Spleen (tissue), 7 donors: ENCODE measurements at regions not wholly inside any gene's neighbourhood (a gene's known extent, or its start where the extent isn't known, plus 50 kb on each side); places are given as distances from the start of the nearest gene placed in this dataset.

Experiments used
- CTCF ChIP-seq, 11 experiments: fragments of 200-600 bp in 7 of 11; fragments of 450-650 bp in 4 of 11; sonication (generic) in 4 of 11; IDR thresholded peaks in 8 of 11; conservative IDR thresholded peaks in 3 of 11; 1 replicate in 7 of 11; 2 replicates in 4 of 11; pipeline versions ENCODE4 v1.4.0 to v1.8.0; 2016 to 2021; ENCODE audit warnings: antibody characterized with exemption in 11 of 11, inconsistent platforms in 4 of 11, mild to moderate bottlenecking in 1 of 11
- POLR2A ChIP-seq, 3 donors: fragments of 450-650 bp; IDR thresholded peaks; one replicate each; pipeline ENCODE4 v1.5.1; 2017; ENCODE audit warnings: antibody characterized with exemption in 3 of 3, mild to moderate bottlenecking in 1 of 3
- POLR2AphosphoS5 ChIP-seq, 3 donors: sonication (generic); formaldehyde crosslinking; IDR thresholded peaks; one replicate each; pipeline ENCODE4 v1.5.1; 2017; ENCODE audit warnings: antibody characterized with exemption in 3 of 3
- donor health status: DM: no; HTN: no; CAD: no; lungs with moderate emphysema.
- donor health status: DM: no; HTN: no; CAD: no.
- donor health status: DM: no; HTN: no; CAD: no.

GRCh38 chr6:91717094-91717493 is 1130.2 kb upstream of the MAP3K7 start:
- TF ChIP-seq CTCF (IDR thresholded peaks at IDR 0.05 in 8 of 11, conservative IDR thresholded peaks at IDR 0.05 in 3 of 11) (no peak), POLR2A (IDR thresholded peaks at IDR 0.05) (no peak), POLR2AphosphoS5 (IDR thresholded peaks at IDR 0.05) (no peak)
